ENCODE measurements at regions not wholly inside any gene's neighbourhood (a gene's known extent, or its start where the extent isn't known, plus 50 kb on each side); places are given as distances from the start of the nearest gene placed in this dataset.

- TF ChIP-seq GATA2 (IDR thresholded peaks at IDR 0.05; ENCODE audit: low read depth, low read length) (no peak), GATA3 (IDR thresholded peaks at IDR 0.05; ENCODE audit: low read depth, low read length) (no peak)
Measured at GRCh38 chr6:168890306-168890980, 363.2 kb downstream of the THBS2 start.

DNA sequence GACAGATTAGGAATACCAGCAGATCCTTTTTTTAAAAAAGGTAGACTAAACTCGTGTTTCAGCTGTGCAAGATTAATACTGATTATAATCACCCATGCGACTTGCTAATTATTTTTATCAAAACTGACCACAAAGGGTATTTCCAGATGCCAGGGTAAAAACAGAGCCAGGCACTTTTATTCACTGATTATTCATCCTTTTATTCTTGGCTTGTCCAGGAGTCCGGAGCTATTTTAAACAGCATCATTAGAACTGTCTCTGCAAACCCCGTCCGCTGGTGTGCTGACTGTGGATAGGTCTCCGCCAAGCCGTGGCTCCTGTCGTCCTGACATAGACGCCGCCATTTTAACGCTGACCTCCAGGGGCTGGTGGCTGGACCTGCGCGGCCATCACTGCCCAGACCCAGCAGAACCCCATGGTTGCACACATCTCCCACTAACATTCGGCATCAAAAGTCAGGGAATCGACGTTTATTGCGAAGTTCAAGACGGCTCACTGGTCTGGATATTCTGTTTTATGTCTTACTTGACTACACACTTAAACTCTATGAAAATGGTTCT lies 364.8 kb downstream of the THBS2 start:
- no peak for TF ChIP-seq GATA2 (IDR thresholded peaks at IDR 0.05; ENCODE audit: low read depth, low read length)
- TF ChIP-seq GATA3 (IDR thresholded peaks at IDR 0.05; ENCODE audit: low read depth, low read length) = no peak

GRCh38 chr6:168888102-168888501 lies 365.5 kb downstream of the THBS2 start:
- TF ChIP-seq GATA3 (IDR thresholded peaks at IDR 0.05; ENCODE audit: low read depth, low read length) = no peak
- no peak for TF ChIP-seq GATA2 (IDR thresholded peaks at IDR 0.05; ENCODE audit: low read depth, low read length)

- TF ChIP-seq GATA3 (IDR thresholded peaks at IDR 0.05; ENCODE audit: low read depth, low read length) (no peak), GATA2 (IDR thresholded peaks at IDR 0.05; ENCODE audit: low read depth, low read length) (no peak)
Measured at GRCh38 chr6:168887621-168888020, 366.0 kb downstream of the THBS2 start.

GRCh38 chr6:168886964-168887363 lies 366.7 kb downstream of the THBS2 start:
- TF ChIP-seq GATA2 (IDR thresholded peaks at IDR 0.05; ENCODE audit: low read depth, low read length) (no peak), GATA3 (IDR thresholded peaks at IDR 0.05; ENCODE audit: low read depth, low read length) (no peak)

DNA sequence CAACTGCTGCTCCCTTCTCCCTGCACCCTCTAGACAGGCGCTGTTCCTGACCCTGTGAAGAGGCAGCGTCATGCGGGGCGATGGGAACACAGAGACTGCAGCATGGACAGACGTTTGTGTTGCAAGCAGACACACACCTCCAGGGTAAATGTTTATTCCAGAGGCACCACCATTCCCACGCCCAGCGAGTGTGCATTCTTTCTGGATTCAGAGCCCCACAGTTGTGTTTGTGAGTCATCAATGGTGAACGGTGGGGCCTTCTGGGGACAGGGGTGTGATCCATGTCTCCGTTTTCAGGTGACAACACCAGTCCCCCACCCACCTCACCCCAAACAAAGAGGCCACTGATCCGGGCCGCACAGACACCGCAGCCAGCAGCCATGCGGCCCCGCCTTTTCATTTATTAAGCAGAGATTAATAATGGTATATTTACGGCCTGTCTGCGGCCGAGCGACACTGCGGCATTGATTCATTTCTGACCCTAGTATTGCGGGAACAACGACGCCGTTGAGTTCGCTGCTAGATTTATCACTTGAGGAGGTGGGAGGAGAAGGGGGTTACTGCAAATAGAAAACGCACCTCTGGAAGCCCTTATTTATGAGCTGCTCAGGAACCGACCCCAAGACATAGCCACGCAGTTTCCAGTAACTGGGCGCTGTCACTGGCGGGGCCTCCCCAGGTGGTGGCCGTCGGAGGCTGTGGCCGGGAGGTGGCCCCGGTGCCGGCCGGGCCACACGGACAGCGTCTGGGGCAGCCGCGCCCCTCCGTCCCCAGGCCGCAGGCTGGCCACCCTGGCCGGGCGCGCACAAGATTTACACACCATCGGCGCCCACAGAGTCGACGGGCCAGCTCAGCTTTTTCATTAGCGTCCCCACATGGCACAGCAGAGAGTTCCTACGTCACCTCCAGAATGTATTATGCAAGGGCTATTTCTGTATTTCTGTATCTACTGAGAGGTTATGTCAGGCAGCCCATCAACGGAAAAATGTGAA lies 367.6 kb downstream of the THBS2 start:
- no peak for TF ChIP-seq GATA3 (IDR thresholded peaks at IDR 0.05; ENCODE audit: low read depth, low read length)
- no peak for TF ChIP-seq GATA2 (IDR thresholded peaks at IDR 0.05; ENCODE audit: low read depth, low read length)

DNA sequence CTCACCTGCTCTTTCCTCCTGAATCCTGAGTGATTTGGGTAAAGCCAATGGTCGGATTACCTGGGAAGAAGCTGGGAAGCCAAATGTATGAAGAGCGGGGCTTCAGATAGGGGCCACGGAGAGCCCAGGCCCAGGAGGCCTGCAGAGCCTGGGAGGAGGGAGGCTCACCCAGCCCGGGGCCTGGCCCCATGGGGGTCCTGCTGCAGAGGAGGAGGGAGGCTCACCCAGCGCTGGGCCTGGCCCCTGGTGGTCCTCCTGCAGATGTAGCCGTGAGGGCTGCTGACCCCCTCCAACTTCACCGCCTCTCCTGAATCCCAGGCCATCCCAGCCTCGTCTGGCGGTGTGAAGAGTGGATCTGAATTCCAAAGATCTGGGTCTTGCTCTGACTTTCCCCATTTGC lies 368.4 kb downstream of the THBS2 start:
- no peak for TF ChIP-seq GATA3 (IDR thresholded peaks at IDR 0.05; ENCODE audit: low read depth, low read length)
- no peak for TF ChIP-seq GATA2 (IDR thresholded peaks at IDR 0.05; ENCODE audit: low read depth, low read length)

- TF ChIP-seq GATA2 (IDR thresholded peaks at IDR 0.05; ENCODE audit: low read depth, low read length) (no peak), GATA3 (IDR thresholded peaks at IDR 0.05; ENCODE audit: low read depth, low read length) (no peak)
Measured at GRCh38 chr6:168884646-168885086, 369.0 kb downstream of the THBS2 start.

- TF ChIP-seq GATA3 (IDR thresholded peaks at IDR 0.05; ENCODE audit: low read depth, low read length) = no peak
Measured at GRCh38 chr6:168884050-168884645, 369.5 kb downstream of the THBS2 start.

DNA sequence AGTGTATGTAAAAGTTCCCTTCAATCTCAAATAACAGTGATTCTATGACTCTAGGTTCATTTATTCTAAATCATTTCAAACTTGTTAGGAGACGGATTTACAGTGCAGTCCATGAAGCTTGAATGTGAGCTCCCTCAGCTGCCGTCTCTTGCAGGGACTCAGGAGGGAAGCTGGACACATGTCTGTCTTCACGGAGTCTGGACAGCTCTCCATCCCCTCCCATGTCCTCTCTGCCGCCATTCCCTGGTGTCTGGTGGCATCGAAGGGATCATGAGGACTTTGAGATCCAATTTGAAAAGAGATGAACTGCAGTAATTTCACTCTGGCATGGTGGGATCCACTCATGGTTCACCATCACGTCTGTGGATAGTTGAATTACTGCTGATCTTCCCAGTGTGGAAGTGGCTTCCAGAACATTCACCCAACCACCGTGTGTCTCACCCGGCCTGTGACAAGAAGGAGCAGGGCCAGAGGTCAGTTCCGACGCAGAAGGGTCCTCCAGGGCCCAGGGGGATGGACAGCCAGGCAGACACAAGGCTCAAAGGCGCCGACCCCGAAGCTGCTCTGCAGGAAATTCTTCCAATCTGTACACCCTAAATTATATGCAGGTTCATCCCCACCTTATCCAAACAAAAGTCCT lies 370.1 kb downstream of the THBS2 start:
- TF ChIP-seq GATA3 (IDR thresholded peaks at IDR 0.05; ENCODE audit: low read depth, low read length) = no peak
- TF ChIP-seq GATA2 (IDR thresholded peaks at IDR 0.05; ENCODE audit: low read depth, low read length) = no peak

- TF ChIP-seq GATA2 (IDR thresholded peaks at IDR 0.05; ENCODE audit: low read depth, low read length) = no peak
- no peak for TF ChIP-seq GATA3 (IDR thresholded peaks at IDR 0.05; ENCODE audit: low read depth, low read length)
Measured at GRCh38 chr6:168880271-168880670, 373.4 kb downstream of the THBS2 start.

- TF ChIP-seq GATA2 (IDR thresholded peaks at IDR 0.05; ENCODE audit: low read depth, low read length) (no peak), GATA3 (IDR thresholded peaks at IDR 0.05; ENCODE audit: low read depth, low read length) (no peak)
Measured at GRCh38 chr6:168877821-168878282, 375.8 kb downstream of the THBS2 start.

- TF ChIP-seq GATA2 (IDR thresholded peaks at IDR 0.05; ENCODE audit: low read depth, low read length) = no peak
- TF ChIP-seq GATA3 (IDR thresholded peaks at IDR 0.05; ENCODE audit: low read depth, low read length) = no peak
Measured at GRCh38 chr6:168876956-168877355, 376.7 kb downstream of the THBS2 start.

Data from SH-SY5Y (cell line).